WTC11 (cell line): ENCODE measurements at regions not wholly inside any gene's neighbourhood (a gene's known extent, or its start where the extent isn't known, plus 50 kb on each side); places are given as distances from the start of the nearest gene placed in this dataset.

Source experiments
- ARID4B ChIP-seq: sonication (generic); formaldehyde crosslinking; IDR thresholded peaks from 2 replicates; pipeline ENCODE4 v1.8.0; 2023; ENCODE audit warnings: missing genetic modification reagents, mild to moderate bottlenecking, borderline replicate concordance
- ATF2 ChIP-seq: sonication (generic); formaldehyde crosslinking; IDR thresholded peaks from 2 replicates; pipeline ENCODE4 v1.8.1; 2022; ENCODE audit warnings: low read depth, missing genetic modification reagents, borderline replicate concordance
- FOXJ3 ChIP-seq: sonication (generic); formaldehyde crosslinking; IDR thresholded peaks from 2 replicates; pipeline ENCODE4 v1.9.0; 2021; ENCODE audit warnings: missing genetic modification reagents, mild to moderate bottlenecking, borderline replicate concordance
- FOXP1 ChIP-seq: sonication (generic); formaldehyde crosslinking; IDR thresholded peaks from 2 replicates; pipeline ENCODE4 v1.8.0; 2022; ENCODE audit warnings: missing genetic modification reagents, mild to moderate bottlenecking, moderate library complexity, borderline replicate concordance
- FOXP4 ChIP-seq: sonication (generic); formaldehyde crosslinking; IDR thresholded peaks from 2 replicates; pipeline ENCODE4 v1.8.0; 2022; ENCODE audit warnings: mild to moderate bottlenecking, missing genetic modification reagents
- JAZF1 ChIP-seq: fragments of 250-450 bp; sonication (Bioruptor Pico); IDR thresholded peaks from 2 replicates; pipeline ENCODE4 v1.9.0; 2021; ENCODE audit warnings: moderate library complexity, mild to moderate bottlenecking, inconsistent platforms
- MLX ChIP-seq: sonication (generic); formaldehyde crosslinking; IDR thresholded peaks from 2 replicates; pipeline ENCODE4 v1.8.1; 2023; ENCODE audit warnings: mild to moderate bottlenecking, missing genetic modification reagents, moderate library complexity
- NR1H2 ChIP-seq: sonication (generic); formaldehyde crosslinking; IDR thresholded peaks from 2 replicates; pipeline ENCODE4 v1.9.0; 2021; ENCODE audit warnings: mild to moderate bottlenecking, moderate library complexity, missing genetic modification reagents
- NR3C1 ChIP-seq: sonication (generic); formaldehyde crosslinking; conservative IDR thresholded peaks from 2 replicates; pipeline ENCODE4 v1.8.1; 2023; ENCODE audit warnings: low read depth, mild to moderate bottlenecking, missing genetic modification reagents
- PRRX2 ChIP-seq: fragments of 250-450 bp; sonication (Bioruptor Pico); IDR thresholded peaks from 2 replicates; pipeline ENCODE4 v1.8.0; 2021; ENCODE audit warnings: mild to moderate bottlenecking
- SMAD4 ChIP-seq: sonication (generic); formaldehyde crosslinking; IDR thresholded peaks from 2 replicates; pipeline ENCODE4 v1.8.0; 2022; ENCODE audit warnings: mild to moderate bottlenecking, missing genetic modification reagents
- TCF7 ChIP-seq: sonication (generic); formaldehyde crosslinking; IDR thresholded peaks from 2 replicates; pipeline ENCODE4 v1.8.0; 2022; ENCODE audit warnings: mild to moderate bottlenecking, low read depth, missing genetic modification reagents, moderate library complexity
- TEAD4 ChIP-seq: sonication (generic); formaldehyde crosslinking; IDR thresholded peaks from 2 replicates; pipeline ENCODE4 v1.8.0; 2022; ENCODE audit warnings: mild to moderate bottlenecking, missing genetic modification reagents
- USF2 ChIP-seq: sonication (generic); formaldehyde crosslinking; IDR thresholded peaks from 2 replicates; pipeline ENCODE4 v1.8.1; 2023; ENCODE audit warnings: mild to moderate bottlenecking, missing genetic modification reagents, moderate library complexity
- ZBTB43 ChIP-seq: sonication (generic); formaldehyde crosslinking; IDR thresholded peaks from 2 replicates; pipeline ENCODE4 v1.8.1; 2023; ENCODE audit warnings: mild to moderate bottlenecking, missing genetic modification reagents
- ZMAT4 ChIP-seq: fragments of 250-450 bp; sonication (Bioruptor Pico); IDR thresholded peaks from 2 replicates; pipeline ENCODE4 v1.9.0; 2021; ENCODE audit warnings: mild to moderate bottlenecking
- ZNF263 ChIP-seq: sonication (generic); formaldehyde crosslinking; IDR thresholded peaks from 2 replicates; pipeline ENCODE4 v1.8.1; 2022; ENCODE audit warnings: low read depth, mild to moderate bottlenecking, moderate library complexity, missing genetic modification reagents
- ZNF317 ChIP-seq: sonication (generic); formaldehyde crosslinking; IDR thresholded peaks from 2 replicates; pipeline ENCODE4 v1.8.1; 2023; ENCODE audit warnings: low read depth, mild to moderate bottlenecking, moderate library complexity, missing genetic modification reagents, borderline replicate concordance
- ZNF416 ChIP-seq: fragments of 250-450 bp; sonication (Bioruptor Pico); IDR thresholded peaks from 2 replicates; pipeline ENCODE4 v1.9.0; 2021; ENCODE audit warnings: mild to moderate bottlenecking, inconsistent platforms
- ZNF532 ChIP-seq: fragments of 250-450 bp; sonication (Bioruptor Pico); IDR thresholded peaks from 2 replicates; pipeline ENCODE4 v1.9.0; 2021; ENCODE audit warnings: mild to moderate bottlenecking, borderline replicate concordance
- ZNF671 ChIP-seq: fragments of 250-450 bp; sonication (Bioruptor Pico); IDR thresholded peaks from 2 replicates; pipeline ENCODE4 v1.8.0; 2021; ENCODE audit warnings: mild to moderate bottlenecking

- TF ChIP-seq ZNF532 (CRISPR knock-in tag) (no peak), FOXJ3 (CRISPR knock-in tag) (no peak), TEAD4 (CRISPR knock-in tag) (no peak), ZMAT4 (CRISPR knock-in tag) (no peak), ARID4B (no peak; the same call in 1 of the 2 replicates), NR1H2 (CRISPR knock-in tag) (no peak), MLX (no peak), FOXP1 (peak; percentile 80; the same call in 1 of the 2 replicates), PRRX2 (CRISPR knock-in tag) (no peak), ATF2 (CRISPR knock-in tag) (no peak), USF2 (CRISPR knock-in tag) (no peak), ZBTB43 (CRISPR knock-in tag) (peak; percentile 50; the same call in 1 of the 2 replicates), FOXP4 (CRISPR knock-in tag) (no peak), TCF7 (no peak), ZNF317 (no peak), SMAD4 (CRISPR knock-in tag) (no peak), JAZF1 (CRISPR knock-in tag) (no peak), ZNF671 (no peak), NR3C1 (no peak), ZNF416 (CRISPR knock-in tag) (no peak), ZNF263 (CRISPR knock-in tag) (no peak)
Measured at GRCh38 chr9:121550569-121551512, 51.2 kb upstream of the GGTA1 start (continued).
